Embryonic facial prominence (tissue), 1 donor: ENCODE measurements at regions not wholly inside any gene's neighbourhood (a gene's known extent, or its start where the extent isn't known, plus 50 kb on each side); places are given as distances from the start of the nearest gene placed in this dataset.
A peak's percentile ranks its signal among the peaks of the same experiment; 100 is the strongest.
"Not testable (repeated sequence)": the region's sequence is repeated elsewhere in the genome, so short reads cannot be mapped to it uniquely, and the experiment has no call there.

ENCODE experiments used
- DNase-seq: peaks from one replicate; pipeline ENCODE4 v3.0.0-alpha.2; 2016; ENCODE audit errors: extremely low spot score

DNA sequence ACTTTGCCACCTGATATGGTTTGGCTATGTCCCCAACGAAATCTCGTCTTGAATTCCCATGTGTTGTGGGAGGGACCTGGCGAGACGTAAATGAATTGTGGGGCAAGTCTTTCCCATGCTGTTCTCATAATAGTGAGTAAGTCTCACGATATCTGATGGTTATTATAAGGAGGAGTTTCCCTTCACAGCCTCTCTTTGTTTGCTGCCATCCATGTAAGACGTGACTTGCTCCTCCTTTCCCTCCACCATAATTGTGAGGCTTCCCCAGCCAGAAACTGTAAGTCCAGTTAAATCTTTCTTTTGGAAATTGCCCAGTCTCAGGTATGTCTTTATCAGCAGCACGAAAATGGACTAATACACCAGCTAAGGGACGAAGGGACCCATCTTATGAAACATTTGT lies 1303.3 kb downstream of the SUCLG1 start:
- no peak for DNase-seq

DNA sequence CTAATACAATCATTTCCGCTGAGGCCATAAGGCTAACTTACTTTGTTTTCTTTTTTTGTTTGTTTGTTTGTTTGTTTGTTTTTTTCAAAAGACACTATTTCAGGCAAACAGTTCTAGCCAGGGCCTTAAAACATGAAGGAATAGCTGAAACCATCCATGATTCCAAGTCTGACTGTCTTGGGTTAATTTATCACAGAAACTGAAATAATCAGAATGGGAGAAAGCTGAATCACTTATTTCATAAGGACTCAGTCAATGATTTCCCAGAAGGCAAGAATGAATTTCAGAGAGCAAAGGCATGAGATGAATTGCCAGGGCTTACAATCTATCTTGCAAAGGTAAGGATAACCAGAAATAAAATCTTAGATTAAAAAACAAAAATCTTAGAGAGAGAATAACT lies 1315.1 kb downstream of the SUCLG1 start:
- DNase-seq: no peak

DNA sequence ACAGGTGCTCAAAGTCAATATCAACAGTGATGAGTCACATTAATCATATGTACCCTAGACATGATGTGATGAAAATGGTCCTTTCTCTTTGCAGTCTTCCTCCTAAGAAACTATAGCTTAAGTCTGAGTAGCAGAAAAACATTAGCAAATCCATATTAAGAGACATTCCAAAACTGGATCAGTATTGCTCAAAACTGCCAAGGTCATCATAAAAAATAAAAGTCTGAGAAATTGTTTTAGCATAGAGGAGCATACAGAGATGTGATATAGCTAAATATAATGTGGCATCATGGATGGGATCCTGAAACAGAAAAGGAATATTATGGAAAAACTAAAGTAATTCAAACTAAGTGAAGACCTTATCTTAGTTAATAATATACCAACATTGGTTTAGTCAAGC lies 1316.1 kb downstream of the SUCLG1 start:
- no peak for DNase-seq

DNA sequence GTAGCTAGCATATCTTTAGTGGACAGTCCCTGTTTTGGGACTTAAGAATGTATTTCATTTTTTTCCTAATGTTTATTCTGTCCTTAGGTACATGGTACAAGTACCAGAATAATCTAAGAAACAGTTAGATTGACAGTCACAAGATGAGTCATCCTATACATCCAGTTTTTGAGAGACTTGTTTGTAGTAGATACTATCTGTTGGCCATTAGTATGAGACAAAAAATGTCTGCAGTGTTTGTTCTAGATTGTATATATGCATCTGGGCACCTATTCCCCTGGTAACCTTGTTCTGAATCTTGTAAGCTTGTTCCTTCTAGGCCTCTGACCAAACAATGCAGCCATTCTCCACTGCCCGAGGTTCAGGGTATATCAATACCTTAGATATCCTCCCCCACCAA lies 1343.5 kb downstream of the SUCLG1 start:
- DNase-seq: no peak

DNA sequence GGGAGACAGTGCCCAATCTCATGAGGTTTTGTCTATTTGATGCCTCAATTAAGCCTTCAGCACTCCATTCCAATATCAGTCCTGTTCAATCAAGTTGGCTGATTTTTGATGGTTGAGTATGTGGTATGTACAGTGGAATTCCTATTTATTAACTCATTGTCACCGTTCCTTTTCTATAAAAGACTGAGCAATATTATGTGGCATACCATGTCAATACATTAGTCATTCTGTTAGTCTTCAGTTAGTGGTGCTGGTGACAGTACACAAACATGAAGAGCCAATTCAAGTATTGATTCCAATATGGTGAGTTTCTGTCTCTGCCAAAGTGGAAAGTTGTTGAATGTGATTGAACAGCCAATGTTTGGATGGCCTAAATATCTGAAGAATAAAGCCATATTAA lies 1343.9 kb downstream of the SUCLG1 start:
- DNase-seq: no peak

DNA sequence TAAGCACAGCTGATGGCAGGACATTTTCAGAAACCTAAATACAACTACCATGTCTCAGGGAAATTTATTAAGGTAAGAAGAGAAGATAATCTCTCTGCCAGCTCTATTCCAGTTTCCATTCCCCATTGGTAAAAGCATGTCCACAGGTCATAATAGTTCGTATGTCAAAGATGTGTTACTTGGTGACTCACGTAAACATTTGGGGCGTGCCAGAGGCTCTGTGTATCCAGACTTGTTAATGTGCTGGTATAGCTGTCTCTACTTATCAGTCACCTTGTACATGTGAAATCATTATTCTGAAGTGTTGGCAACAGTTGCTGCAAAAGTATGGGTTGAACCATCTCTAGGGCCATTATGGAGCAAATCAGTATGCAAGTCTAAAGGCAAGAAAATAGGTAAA lies 1345.1 kb downstream of the SUCLG1 start:
- no peak for DNase-seq

DNA sequence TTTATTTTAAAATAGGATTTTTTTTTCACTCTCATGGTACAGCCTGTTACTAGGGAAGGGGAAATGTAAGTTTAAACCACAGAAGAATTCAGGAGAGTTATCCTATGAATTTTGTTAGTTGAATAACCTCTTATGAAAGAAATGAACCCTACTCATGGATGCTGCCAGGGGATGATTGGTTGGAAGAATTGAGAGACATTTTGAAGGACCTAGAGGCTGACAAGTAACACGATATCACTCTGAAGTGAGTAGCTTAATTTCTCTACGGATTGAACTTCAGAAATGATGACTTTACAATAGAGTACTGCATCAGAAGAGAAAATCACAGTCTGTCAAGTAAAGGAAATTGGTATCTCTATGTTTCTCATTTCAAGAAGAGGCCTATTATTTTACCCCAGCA lies 1346.2 kb downstream of the SUCLG1 start:
- no peak for DNase-seq

DNA sequence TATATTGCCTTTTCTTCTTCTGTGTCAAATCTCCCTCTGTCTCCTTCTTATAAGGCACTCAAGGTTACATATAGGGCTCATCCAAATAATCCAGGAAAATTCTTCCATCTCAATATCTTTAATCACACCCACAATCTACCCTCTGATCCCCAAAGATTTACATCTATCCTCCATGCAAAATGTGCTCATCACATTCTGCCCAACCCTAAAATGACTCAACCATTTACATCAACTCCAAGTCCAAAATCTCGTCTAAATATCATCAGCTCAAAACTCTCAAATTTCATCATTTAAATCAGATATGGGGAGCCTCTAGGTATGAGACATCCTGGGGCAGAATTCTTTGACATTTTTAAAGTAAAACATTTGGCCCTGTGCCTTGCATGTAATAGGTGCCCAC lies 1349.8 kb downstream of the SUCLG1 start:
- no peak for DNase-seq

DNA sequence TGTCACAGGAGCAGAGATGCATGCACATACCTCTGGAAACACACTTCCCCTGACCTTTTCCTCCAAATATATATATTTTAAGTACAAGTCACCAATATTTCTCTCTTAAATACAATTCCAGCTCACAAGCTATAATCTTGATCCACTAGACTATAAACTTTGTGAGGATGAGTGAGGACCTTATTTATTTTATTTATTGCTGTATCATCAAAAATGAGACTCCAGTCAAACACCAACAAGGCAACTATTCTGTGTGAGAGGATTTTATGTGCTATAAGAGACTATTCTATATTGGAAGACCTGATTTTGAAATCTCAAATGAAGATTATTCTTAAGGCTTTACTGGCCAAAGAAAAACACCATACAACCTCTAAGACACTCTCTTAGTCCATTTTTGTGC lies 1352.2 kb downstream of the SUCLG1 start:
- DNase-seq: no peak

DNA sequence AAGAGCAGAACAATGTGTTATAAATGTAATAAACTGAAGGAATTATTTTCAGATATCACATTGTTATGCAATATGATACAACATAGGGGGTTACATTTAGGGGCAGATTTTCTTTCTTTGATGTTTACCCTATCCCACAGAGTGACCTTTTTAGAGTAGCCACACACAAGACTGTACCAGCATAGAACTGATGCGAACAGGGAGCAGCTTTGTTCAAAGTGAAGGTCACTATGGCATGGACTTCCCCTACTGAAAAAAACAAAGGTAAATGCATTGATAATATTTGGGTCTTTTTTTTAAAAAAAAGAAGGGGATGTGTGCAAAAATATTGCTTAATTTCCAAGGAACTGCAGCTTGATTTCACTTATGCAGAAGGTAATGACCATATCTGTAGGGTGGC lies 1354.9 kb downstream of the SUCLG1 start:
- no peak for DNase-seq

DNA sequence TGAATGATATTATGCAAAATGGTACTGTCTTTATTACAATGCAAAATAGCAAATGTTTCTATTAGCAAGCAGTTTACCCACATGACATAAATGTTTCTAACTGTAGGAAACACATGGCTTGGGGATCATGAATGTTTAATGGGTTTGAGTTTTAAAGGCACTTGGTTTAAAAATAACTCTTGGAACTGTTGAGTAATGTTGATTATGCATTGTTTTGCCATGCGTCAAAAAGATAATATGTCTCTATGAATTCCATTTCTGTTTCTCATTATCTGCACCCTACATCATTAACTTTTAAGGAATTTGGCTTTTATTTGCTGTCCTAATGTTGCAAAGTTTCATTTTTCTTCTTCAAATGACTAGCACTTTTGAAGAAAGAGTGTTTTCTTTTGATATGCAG lies 1355.5 kb downstream of the SUCLG1 start:
- DNase-seq: no peak

DNA sequence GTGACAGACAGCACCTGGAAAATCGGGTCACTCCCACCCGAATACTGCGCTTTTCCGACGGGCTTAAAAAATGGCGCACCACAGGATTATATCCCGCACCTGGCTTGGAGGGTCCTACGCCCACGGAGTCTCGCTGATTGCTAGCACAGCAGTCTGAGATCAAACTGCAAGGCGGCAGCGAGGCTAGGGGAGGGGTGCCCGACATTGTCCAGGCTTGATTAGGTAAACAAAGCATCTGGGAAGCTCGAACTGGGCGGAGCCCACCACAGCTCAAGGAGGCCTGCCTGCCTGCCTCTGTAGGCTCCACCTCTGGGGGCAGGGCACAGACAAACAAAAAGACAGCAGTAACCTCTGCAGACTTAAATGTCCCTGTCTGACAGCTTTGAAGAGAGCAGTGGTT lies 1370.0 kb downstream of the SUCLG1 start:
- DNase-seq: not testable (repeated sequence)

DNA sequence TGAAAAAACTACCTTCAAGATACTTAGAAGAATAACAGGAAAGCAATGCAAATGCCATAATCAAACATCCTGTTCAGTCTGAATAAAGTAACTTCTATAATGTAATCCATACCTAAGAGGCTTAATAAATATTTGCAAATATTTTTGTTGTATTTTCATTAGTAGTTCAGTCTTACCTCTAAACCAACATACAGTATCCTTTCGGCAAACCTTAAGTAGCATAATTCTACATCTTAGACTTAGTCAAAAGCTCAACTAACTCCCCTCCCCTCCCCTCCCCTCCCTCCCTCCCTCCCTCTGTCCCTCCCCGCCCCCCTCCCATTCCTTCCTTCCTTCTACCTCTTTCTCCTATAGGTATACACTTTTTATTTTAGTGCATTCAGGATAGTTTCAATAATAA lies 1373.2 kb downstream of the SUCLG1 start:
- no peak for DNase-seq

DNA sequence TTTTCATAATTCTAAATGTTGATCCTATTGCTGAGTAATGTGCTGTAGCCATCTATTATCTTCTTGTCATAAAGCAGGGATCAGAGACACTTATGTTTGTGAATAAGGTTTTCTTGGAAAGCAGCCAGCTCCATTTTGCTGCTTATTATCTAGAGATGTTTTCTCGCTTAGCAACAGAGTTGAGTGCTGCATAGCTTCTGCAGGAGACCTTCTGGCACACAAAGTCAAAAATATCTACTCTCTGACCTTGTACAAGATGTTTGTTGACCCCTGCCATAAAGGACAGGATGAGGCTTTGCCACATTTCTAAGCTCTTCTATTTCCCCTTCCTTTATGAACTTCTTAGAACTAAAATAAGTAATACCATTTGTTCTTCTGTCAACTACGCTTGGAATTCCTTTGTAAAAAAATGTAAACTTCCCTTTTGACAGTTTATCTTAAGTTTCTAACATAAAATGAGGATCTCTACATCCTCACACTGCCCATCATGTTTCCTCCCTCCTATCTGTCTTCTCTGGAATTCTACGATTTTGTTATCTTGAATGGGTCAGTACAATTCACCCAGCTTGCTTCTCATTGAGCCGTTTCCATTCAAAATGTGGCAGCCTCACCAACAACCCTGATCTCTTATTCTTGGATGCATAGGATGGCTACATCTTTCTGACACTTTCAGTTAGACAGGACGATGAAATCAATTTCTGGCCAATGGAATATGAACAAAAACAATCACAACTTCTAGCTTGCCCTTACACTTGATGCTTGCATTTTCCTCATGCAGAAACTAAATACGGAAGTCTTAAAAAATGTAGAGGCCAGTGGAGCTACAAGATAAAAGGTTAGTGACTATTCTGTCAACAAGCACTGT lies 1377.0 kb downstream of the SUCLG1 start:
- peak; percentile 25 for DNase-seq

DNA sequence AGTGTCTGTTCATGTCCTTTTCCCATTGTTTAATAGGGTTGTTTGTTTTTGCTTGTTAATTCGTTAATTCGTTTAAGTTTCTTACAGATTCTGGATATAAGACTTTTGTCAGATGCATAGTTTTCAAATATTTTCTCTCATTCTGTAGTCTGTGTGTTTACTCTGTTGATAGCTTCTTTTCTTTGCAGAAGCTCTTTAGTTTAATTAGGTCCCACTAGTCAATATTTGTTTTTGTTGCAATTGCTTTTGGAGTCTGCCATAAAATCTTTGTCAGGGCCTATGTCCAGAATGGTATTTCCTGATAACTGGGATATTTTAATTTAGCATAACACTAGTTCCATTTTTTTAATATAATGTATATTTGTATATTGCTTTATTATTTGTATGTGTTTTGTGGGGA lies 1380.1 kb downstream of the SUCLG1 start:
- no peak for DNase-seq

DNA sequence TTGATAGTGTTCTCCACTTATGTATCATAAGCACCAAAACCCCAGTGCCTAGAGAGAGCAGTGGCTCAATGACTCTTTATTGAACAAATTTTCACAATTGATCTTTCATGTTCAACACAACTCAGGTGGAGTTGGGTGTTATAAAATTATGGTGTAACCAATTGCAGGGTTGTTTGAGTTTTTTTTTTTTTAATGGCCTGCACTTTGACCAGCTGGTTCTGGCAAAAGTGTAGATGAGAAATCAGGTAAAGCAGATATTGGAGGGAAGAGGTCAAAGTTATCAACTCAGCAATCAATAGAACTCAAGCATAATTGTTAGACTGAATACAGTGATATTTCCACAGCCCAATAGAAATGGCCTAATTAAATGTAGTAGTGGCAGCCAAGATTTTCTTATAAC lies 1386.3 kb downstream of the SUCLG1 start:
- no peak for DNase-seq

DNA sequence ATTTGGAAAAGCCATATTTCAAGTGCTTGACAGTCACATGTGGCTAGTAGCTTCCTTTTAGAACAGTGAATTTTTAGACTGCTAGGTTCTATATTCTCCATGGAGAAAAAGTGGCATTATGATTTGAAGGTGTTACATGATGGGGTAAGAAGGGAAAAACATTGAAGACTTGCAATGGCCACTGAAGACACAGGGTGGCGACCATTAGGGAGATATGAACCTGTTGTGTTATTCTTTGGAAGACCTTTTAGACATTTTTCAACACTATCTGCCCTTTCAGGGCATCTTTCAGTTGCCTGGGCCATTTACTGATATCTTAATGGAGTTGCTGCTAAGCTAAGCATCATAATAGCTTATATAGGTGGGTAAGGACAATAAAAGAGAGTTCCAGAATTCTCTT lies 1387.2 kb downstream of the SUCLG1 start:
- no peak for DNase-seq

DNA sequence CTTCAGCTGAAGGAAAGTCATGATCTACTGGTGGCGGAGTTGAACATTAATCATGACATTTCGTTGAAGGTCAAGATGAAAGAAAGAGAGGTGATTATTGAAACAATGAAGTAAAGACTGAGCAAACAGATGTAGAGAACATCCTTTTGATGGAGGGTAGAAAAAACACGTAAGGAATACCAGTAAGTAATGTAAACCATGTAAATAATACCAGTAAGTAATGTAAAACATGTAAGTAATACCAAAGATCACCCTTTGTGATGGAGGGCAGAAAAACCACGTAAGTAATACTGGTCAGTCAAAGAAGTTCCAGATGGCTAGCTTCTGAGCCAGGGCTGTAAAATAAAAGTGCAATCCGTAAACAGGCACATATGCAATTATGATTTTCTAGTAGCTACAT lies 1387.7 kb downstream of the SUCLG1 start:
- DNase-seq: no peak

DNA sequence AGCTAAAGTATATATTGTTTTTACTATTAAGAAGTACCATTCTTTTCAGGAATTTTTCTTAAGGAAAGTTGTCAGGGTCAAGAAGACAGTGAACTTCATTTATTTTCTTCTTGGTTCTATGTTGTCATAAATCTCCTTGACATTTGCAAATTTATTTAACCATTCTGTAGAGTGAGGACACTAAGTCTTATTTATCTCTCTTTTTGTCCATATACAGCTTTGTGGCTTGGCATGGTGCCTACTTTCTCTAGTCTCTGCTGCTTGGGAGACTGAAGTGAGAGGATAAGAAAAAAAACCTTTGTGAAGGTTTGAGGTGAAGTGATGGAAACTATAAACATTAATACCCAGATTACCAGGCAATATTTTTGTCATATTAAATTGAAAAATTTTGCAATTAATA lies 1389.4 kb downstream of the SUCLG1 start:
- no peak for DNase-seq

DNA sequence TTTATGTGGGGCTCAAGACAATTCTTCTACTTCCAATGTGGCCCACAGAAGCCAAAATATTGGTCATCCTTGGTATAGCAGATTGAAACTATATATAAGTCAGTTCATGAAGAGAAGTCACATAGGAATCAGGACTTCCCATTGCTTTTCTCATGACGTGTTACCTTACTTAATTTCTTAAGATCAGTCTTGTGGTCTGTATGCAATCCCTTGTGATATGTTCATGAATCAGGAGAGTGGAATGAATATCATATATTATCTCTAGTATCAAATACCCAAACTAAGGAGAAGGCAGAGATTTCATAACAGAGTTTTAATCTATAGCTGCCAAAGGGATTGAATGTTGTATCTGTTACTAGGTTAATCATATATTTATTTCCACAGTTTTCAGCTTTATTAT lies 1390.4 kb downstream of the SUCLG1 start:
- no peak for DNase-seq

DNA sequence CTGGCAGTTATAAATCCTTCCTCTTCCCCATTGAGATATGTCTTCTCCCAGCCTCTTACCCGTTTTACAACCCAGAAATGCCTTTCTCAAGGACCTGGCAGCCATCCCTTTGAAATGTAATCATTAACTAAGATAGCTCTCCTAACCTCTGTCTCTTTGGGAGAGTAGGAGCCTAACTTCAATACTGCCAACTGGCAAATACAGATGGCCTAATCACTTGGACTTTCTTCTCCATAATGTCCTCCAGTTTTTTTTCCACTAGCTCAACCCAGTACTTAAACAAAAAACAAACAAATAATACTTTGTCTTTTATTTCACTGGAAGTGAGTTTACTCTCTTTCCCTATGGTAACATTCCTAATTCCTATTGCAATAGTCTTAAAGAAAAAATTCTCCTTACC lies 1391.1 kb downstream of the SUCLG1 start:
- no peak for DNase-seq

DNA sequence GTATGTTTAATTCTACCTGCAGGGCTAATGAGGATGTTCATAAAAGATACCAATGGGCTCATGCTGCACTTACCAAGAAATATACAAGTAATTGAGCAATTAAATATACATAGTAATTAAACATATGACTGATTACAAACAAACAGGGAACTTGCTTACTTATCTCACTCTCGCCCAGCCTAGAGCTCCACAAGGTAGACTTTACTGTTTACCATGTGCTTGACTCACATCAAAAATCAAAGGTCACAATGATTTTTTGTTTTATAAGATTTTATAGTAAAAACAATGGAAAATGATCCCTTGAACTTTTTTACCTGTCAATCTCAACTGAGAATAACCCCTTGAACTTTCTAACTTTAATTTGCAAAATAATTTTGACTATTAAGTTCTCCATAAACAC lies 1395.1 kb downstream of the SUCLG1 start:
- DNase-seq: no peak

DNA sequence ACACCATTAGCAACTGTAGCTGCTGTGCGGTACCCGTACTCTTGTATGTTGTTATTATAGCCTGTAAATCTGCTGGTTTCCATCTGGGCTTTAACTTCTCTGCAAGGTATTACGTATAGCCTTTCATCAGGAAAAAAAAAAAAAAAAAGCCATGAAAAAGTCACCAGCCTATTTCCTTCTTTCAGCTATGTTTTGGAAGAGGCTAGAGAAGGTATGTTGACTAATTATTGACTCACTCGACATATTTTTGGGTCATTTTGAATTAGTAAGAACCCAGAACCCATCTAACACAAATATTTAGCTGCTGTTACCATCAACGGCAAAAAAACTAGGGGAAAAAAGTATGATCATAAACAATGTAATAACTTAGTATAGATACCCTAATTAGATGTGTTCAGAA lies 1395.6 kb downstream of the SUCLG1 start:
- DNase-seq: no peak

DNA sequence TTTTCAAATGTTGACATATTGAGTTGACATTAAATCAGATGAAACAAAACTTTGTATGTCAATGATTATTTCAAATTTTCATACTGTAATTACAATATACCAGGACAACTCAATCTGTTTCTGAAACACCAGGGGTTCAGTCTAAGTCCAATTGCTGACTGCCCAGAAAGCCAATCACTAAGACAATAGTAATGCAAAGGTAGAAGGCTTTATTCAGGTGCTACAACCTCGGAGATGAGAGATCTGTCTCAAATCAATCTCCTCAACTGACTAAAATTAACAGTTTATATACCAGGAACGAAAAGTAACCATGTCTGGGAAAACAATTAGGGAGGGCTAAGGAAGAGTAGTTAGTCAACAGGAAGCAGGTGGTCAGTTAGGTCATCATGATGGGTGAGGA lies 1400.4 kb downstream of the SUCLG1 start:
- no peak for DNase-seq
